B cell (primary cell): ENCODE measurements at regions not wholly inside any gene's neighbourhood (a gene's known extent, or its start where the extent isn't known, plus 50 kb on each side); places are given as distances from the start of the nearest gene placed in this dataset.

Source experiments
- EZH2 ChIP-seq: IDR thresholded peaks from 2 replicates; pipeline ENCODE4 v1.6.1; 2012; ENCODE audit warnings: borderline replicate concordance, low read depth, mild to moderate bottlenecking, moderate library complexity, low read length; ENCODE audit not compliant: insufficient read depth, poor library complexity, severe bottlenecking
- TF ChIP-seq, protein P1 (sequence below): fragments of 200-600 bp; IDR thresholded peaks from one replicate; pipeline ENCODE4 v1.8.0; 2022; ENCODE audit warnings: antibody characterized with exemption, mild to moderate bottlenecking

- TF ChIP-seq, protein P1, sequence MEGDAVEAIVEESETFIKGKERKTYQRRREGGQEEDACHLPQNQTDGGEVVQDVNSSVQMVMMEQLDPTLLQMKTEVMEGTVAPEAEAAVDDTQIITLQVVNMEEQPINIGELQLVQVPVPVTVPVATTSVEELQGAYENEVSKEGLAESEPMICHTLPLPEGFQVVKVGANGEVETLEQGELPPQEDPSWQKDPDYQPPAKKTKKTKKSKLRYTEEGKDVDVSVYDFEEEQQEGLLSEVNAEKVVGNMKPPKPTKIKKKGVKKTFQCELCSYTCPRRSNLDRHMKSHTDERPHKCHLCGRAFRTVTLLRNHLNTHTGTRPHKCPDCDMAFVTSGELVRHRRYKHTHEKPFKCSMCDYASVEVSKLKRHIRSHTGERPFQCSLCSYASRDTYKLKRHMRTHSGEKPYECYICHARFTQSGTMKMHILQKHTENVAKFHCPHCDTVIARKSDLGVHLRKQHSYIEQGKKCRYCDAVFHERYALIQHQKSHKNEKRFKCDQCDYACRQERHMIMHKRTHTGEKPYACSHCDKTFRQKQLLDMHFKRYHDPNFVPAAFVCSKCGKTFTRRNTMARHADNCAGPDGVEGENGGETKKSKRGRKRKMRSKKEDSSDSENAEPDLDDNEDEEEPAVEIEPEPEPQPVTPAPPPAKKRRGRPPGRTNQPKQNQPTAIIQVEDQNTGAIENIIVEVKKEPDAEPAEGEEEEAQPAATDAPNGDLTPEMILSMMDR: no peak
- TF ChIP-seq EZH2: no peak
These were observed 104.8 kb upstream of the CNTN1 start for GRCh38 chr12:40587421-40587820.
